Activated CD4-positive, alpha-beta T cell treated with anti-CD3 and anti-CD28 coated beads, Interleukin-2, amount 10 ng/mL, durations not matched to agents 7 days and 5 days (primary cell): ENCODE measurements at regions not wholly inside any gene's neighbourhood (a gene's known extent, or its start where the extent isn't known, plus 50 kb on each side); places are given as distances from the start of the nearest gene placed in this dataset.
"Not testable (repeated sequence)": the region's sequence is repeated elsewhere in the genome, so short reads cannot be mapped to it uniquely, and the experiment has no call there.

Experiments used
- CTCF ChIA-PET: fragments of 350-600 bp; sonication (Branson Sonifier 250); formaldehyde crosslinking; loops from one replicate; lab custom pipeline; 2021; ENCODE audit warnings: antibody characterized with exemption; lab: Charles Lee
- POLR2A ChIA-PET: fragments of 350-600 bp; sonication (Branson Sonifier 250); formaldehyde crosslinking; loops from one replicate; lab custom pipeline; 2021; ENCODE audit warnings: antibody characterized with exemption; lab: Charles Lee
- DNase-seq: peaks from one replicate; pipeline ENCODE4 v3.0.0-alpha.2; 2020
- H3K27ac Mint-ChIP-seq: one replicate; pipeline ENCODE4 v1.8.0; 2021; ENCODE audit warnings: mild to moderate bottlenecking, moderate library complexity, mixed read lengths
- H3K27me3 Mint-ChIP-seq: one replicate; pipeline ENCODE4 v1.8.0; 2021; ENCODE audit warnings: mixed read lengths
- H3K36me3 Mint-ChIP-seq: one replicate; pipeline ENCODE4 v1.8.0; 2021; ENCODE audit warnings: low read depth, mixed read lengths
- H3K4me1 Mint-ChIP-seq: one replicate; pipeline ENCODE4 v1.8.0; 2021; ENCODE audit warnings: mixed read lengths
- H3K4me3 Mint-ChIP-seq: one replicate; pipeline ENCODE4 v1.8.0; 2021; ENCODE audit warnings: mild to moderate bottlenecking, moderate library complexity, mixed read lengths
- H3K9me3 Mint-ChIP-seq: one replicate; pipeline ENCODE4 v1.8.0; 2021; ENCODE audit warnings: mixed read lengths

DNA sequence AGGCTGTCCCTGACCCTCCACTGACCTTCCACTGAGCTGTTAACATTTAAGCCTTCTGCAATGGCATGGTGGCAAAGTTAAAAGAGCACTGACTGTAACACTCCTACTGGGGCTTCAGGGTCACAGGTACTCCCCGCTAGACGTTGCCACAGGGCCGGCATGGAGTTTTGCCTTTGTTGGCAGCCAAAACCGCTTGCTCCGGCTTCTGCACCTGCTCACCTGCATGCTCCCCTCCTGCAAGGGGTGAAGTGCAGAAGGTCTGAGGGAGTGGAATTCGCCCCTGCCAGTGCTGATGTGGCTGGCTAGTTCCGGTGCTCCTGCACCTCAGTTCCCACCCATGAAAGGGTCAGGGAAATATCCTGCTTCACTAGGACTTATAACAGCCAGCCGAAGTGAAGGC lies 571.4 kb downstream of the RAPGEF2 start:
- Mint-ChIP-seq H3K27ac (no peak overlapping the region), H3K36me3 (no peaks in the 10 kb centered on the region), H3K9me3 (no peaks in the 10 kb centered on the region), H3K27me3 (no peaks in the 10 kb centered on the region), H3K4me1 (no peaks in the 10 kb centered on the region), H3K4me3 (no peak overlapping the region)
- CTCF ChIA-PET: no interaction called here
- POLR2A ChIA-PET: no interaction called here
- no peak for DNase-seq

DNA sequence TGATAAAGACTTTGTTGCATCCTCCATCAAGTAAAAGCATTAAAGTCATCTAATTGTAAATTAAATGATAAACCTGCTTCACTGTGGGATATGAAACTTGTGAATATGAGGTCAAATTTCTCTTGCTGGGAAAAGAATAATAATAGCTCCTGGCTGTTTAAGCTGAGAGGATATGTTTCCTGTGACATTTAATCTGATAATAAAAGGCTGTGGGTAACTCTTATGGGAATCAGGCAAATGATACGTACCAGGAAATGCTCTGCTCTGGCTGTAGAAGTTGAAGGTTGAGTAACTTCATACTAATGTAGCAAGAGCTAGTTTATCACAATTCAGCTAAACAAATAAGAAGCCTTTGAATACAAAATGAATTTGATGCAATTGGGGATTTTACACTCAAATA lies 574.6 kb downstream of the RAPGEF2 start:
- ChIA-PET CTCF (no interaction called here), POLR2A (no interaction called here)
- H3K36me3 Mint-ChIP-seq: no peaks in the 10 kb centered on the region
- H3K4me3 Mint-ChIP-seq: no peak overlapping the region
- H3K9me3 Mint-ChIP-seq: no peaks in the 10 kb centered on the region
- H3K27ac Mint-ChIP-seq: no peak overlapping the region
- H3K27me3 Mint-ChIP-seq: no peaks in the 10 kb centered on the region
- H3K4me1 Mint-ChIP-seq: no peaks in the 10 kb centered on the region
- no peak for DNase-seq

DNA sequence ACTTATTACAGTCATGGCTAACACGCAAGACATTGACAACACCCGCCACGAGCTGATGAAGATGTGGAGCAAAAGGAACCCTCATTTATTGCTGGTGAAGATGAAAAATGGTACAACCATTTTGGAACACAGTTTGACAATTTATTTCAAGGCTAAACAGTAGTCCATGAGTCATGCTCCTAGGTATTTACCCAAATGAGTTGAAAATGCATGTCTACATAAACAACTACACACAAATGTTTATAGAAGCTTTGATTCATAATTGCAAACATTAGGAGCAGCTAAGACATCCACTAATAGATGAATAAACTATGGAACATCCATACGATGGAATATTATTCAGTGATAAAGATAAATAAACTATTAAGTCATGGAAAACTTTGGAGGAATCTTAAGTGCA lies 580.1 kb downstream of the RAPGEF2 start:
- Mint-ChIP-seq H3K4me1 (no peaks in the 10 kb centered on the region), H3K27me3 (no peaks in the 10 kb centered on the region), H3K9me3 (peaks cover 4% of the 10 kb centered on the region), H3K4me3 (no peak overlapping the region), H3K27ac (no peak overlapping the region), H3K36me3 (no peaks in the 10 kb centered on the region)
- ChIA-PET CTCF (no interaction called here), POLR2A (no interaction called here)
- no peak for DNase-seq

DNA sequence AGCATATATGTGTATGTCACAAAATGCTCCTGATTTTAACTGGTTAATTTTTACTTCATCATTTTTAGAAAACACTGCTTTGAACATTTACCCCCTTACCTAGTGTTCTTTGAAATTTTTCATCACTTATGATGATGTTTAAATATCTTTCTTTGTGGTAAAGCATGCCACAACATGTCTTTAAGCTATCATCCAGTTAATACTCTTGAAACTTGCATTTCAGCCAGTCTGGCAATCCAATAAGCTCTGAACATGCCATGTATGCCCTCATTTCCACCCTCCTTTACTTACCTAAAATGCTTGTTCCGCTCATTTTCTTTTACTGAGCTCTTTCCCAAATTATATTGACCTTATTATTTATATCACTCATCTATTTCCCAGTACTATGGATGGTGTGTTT lies 581.2 kb downstream of the RAPGEF2 start:
- CTCF ChIA-PET: interaction anchor here (0.7 kb wide), 1 partner anchor 13 kb away, joined by 3 read pairs; no protein-coding TSS in a partner anchor
- Mint-ChIP-seq H3K4me1 (no peaks in the 10 kb centered on the region), H3K9me3 (peaks cover 4% of the 10 kb centered on the region), H3K4me3 (no peak overlapping the region), H3K27me3 (no peaks in the 10 kb centered on the region), H3K36me3 (no peaks in the 10 kb centered on the region), H3K27ac (no peak overlapping the region)
- POLR2A ChIA-PET: no interaction called here
- no peak for DNase-seq

DNA sequence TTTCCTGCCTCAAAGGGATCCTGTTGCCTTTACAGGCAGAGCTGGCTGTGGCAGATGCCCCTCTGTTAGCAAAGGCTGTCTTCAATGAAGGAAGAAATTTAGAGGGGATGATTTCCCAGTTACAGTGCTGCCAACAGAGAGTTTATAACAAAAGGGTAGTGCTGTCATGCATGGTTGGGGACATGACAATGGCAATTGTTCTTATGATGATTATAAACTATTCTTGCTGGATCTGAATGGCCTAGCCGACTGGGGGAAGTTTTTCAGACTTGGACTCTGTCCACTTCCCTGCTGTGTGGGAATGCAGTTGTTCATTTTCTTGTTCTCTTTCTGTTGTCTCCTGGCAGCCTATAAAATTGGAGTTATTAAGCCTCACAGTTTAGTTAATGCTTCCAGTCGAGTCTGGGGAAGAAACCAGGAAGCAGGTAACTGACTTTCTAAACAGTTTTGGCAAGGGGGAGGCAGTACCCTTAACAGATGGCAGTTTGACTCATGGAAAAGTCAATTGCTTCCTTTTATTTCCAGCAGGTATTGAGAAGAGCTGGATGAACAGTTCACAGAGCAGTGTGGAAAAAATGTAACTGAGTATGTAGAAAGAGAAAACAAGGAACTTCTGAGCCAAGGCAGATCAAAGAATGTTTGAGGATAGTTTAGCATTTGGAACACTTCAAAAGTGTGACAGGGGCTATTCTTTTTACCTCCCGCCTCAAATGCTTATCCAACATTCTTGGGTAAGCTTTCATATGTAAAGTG lies 582.6 kb downstream of the RAPGEF2 start:
- ChIA-PET CTCF (no interaction called here), POLR2A (no interaction called here)
- Mint-ChIP-seq H3K4me3 (no peak overlapping the region), H3K27ac (no peak overlapping the region), H3K4me1 (no peaks in the 10 kb centered on the region), H3K9me3 (peaks cover 7% of the 10 kb centered on the region), H3K27me3 (no peaks in the 10 kb centered on the region), H3K36me3 (no peaks in the 10 kb centered on the region)
- DNase-seq: no peak

DNA sequence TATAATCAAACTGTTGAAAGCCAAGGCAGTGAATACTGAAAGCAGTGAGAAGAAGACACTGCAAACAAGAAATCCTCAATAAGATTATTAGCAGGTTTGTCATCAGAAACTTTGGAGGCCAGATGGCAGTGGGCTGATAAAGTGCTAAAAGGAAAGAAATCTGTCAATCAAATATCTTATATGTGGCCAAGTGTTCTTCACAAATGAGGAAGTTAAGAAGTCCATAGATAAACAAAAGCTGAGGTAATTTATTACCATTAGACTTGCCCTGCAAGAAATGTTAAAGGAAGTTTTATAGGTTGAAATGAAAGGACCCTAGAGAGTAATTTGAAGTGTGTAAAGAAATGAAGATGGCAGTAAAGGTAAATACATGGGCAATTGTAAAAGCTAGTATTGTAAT lies 586.6 kb downstream of the RAPGEF2 start:
- Mint-ChIP-seq H3K4me3 (no peak overlapping the region), H3K27me3 (no peaks in the 10 kb centered on the region), H3K9me3 (peaks cover 10% of the 10 kb centered on the region), H3K4me1 (no peaks in the 10 kb centered on the region), H3K36me3 (no peaks in the 10 kb centered on the region), H3K27ac (no peak overlapping the region)
- no peak for DNase-seq
- CTCF ChIA-PET: no interaction called here
- POLR2A ChIA-PET: no interaction called here

DNA sequence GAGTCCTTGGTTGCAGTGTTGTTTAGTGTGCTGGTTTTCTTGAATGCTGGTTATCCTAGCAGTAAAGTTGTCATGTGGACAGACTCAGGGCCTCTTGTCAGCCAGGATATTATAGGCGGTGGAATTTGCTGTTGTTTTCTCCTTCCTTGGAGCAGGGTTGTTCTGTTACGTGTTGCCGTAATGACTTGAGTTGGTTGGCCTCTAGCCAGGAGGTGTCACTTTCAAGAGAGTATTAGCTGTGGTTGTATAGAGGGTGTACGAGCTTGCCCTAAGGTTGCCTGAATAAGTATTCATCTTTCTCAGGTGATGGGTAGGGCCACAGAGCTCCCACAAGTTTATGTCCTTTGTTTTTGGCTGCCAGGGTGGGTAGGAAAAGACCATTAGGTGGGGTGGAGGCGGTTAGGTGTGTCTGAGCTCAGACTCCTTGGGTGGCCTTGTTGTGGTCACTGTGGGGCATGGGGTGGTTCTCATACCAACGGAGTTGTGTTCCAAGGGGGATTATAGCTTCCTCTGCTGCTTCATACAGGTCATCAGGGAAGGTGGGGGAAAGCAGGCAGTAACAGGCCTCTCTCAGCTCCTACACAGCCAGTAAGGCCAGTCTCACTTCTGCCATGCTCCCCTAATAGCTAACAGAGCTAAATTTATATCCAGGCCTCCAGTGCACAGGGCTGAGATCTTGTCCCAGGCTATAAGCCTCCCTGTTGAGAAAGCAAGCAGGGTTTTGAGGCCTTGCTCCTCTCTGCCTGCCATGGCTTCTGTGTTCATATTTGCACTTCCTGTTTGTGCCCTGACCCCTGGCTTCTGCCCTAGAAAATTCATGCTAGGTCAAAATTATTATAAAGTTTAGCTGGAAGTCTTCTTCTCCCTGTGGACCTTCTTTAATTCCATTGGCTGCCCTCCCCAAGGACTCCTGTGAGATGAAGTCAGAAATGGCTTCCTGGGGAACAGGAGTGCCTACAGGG lies 594.7 kb downstream of the RAPGEF2 start:
- CTCF ChIA-PET: interaction anchor here (0.9 kb wide), 1 partner anchor 14 kb away, joined by 3 read pairs; no protein-coding TSS in a partner anchor
- DNase-seq: no peak
- Mint-ChIP-seq H3K4me3 (no peak overlapping the region), H3K9me3 (no peaks in the 10 kb centered on the region), H3K4me1 (no peaks in the 10 kb centered on the region), H3K36me3 (no peaks in the 10 kb centered on the region), H3K27me3 (no peaks in the 10 kb centered on the region), H3K27ac (no peak overlapping the region)
- POLR2A ChIA-PET: no interaction called here

DNA sequence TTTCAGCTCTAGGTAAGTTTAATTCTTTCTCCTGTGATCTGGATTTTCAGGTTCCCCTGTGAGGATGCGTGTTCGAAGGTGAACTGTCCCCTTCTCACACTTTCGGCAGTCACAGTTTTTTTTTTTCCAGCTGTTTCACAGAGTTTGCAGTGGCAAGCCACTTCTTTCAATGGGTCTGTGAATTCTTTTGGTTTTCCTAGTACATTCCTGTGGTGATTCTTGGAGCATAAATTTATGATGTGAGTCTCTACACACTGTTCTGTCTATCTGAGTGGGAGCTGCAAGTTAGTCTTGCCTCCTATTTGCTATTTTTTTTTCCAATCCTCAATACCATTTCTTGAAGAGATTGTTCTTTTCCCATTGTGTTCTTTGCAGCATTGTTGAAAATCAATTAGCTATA lies 595.5 kb downstream of the RAPGEF2 start:
- H3K4me1 Mint-ChIP-seq: no peaks in the 10 kb centered on the region
- ChIA-PET POLR2A (no interaction called here), CTCF (no interaction called here)
- no peaks in the 10 kb centered on the region for H3K9me3 Mint-ChIP-seq
- H3K27me3 Mint-ChIP-seq: no peaks in the 10 kb centered on the region
- no peak for DNase-seq
- H3K36me3 Mint-ChIP-seq: no peaks in the 10 kb centered on the region
- H3K4me3 Mint-ChIP-seq: no peak overlapping the region
- H3K27ac Mint-ChIP-seq: no peak overlapping the region

DNA sequence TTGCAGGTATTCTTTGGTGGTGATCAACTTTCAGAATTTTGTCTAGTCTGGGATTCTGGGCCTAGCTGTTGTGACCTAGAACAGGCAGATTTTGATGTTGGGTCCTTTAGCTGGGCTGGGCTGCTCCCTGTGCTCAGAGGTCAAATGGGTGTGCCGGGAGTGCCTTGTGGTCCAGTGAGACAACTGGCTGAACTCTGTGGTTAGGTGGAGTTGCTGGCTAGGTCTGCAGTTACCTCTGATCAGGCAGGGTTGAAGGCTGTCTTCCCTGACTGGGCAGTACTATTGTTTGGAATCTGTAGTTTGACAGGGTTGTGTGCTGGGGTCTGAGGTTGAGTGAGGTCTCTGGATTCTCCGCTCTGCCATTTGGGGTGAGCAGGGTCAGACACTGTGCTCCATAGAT lies 599.3 kb downstream of the RAPGEF2 start:
- no peak overlapping the region for H3K4me3 Mint-ChIP-seq
- DNase-seq: no peak
- H3K4me1 Mint-ChIP-seq: no peaks in the 10 kb centered on the region
- ChIA-PET CTCF (no interaction called here), POLR2A (no interaction called here)
- no peaks in the 10 kb centered on the region for H3K9me3 Mint-ChIP-seq
- no peak overlapping the region for H3K27ac Mint-ChIP-seq
- H3K36me3 Mint-ChIP-seq: no peaks in the 10 kb centered on the region
- H3K27me3 Mint-ChIP-seq: no peaks in the 10 kb centered on the region

DNA sequence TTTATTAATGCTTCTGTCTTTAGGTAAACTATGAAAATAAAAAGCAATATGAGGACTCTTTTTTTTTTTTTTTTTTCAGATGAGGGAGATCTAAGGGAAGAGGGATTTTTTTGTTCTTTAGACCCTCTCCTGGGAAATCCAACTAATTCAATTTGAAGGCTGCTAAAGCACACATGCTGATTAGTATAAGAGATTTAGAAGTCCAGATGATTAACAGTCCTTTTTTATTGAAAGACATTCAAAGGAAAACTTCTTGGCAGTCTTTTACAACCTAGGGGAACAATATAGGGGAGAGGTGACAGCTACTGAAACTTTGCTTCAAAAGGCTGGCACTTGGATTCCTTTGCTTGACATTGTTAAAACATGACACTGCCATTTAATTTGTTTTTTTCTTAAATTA lies 602.5 kb downstream of the RAPGEF2 start:
- CTCF ChIA-PET: no interaction called here
- no peaks in the 10 kb centered on the region for H3K27me3 Mint-ChIP-seq
- no peaks in the 10 kb centered on the region for H3K9me3 Mint-ChIP-seq
- H3K4me3 Mint-ChIP-seq: no peak overlapping the region
- no peaks in the 10 kb centered on the region for H3K4me1 Mint-ChIP-seq
- no peaks in the 10 kb centered on the region for H3K36me3 Mint-ChIP-seq
- DNase-seq: no peak
- POLR2A ChIA-PET: no interaction called here
- no peak overlapping the region for H3K27ac Mint-ChIP-seq

DNA sequence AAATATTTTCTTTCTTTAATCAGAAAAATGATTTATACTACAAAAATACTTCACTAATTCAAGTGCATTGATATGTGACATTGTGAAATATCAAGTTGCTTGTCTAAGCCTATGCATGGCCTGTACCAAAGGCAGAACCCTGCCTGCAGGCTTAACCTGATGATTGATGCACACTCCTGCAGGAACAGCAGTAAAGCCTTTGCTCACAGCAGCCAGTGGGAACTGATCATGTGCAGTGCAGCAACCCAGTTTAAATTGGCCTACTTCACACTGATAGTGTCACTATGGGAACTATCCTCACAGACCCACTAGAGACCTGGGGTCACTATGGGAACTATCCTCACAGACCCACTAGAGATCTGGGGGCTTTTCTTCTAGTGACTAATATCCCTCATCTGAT lies 603.8 kb downstream of the RAPGEF2 start:
- Mint-ChIP-seq H3K4me3 (no peak overlapping the region), H3K27me3 (no peaks in the 10 kb centered on the region), H3K27ac (no peak overlapping the region), H3K36me3 (no peaks in the 10 kb centered on the region), H3K4me1 (no peaks in the 10 kb centered on the region), H3K9me3 (no peaks in the 10 kb centered on the region)
- no peak for DNase-seq
- POLR2A ChIA-PET: no interaction called here
- CTCF ChIA-PET: no interaction called here

DNA sequence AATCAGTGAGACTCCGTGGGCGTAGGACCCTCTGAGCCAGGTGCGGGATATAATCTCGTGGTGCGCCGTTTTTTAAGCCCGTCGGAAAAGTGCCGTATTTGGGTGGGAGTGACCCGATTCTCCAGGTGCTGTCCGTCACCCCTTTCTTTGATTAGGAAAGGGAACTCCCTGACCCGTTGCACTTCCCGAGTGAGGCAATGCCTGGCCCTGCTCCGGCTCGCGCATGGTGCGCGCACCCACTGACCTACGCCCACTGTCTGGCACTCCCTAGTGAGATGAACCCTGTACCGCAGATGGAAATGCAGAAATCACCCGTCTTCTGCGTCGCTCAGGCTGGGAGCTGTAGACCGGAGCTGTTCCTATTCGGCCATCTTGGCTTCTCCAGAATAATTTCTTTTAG lies 612.3 kb downstream of the RAPGEF2 start:
- DNase-seq, H3K27ac Mint-ChIP-seq, CTCF ChIA-PET, H3K4me3 Mint-ChIP-seq, H3K9me3 Mint-ChIP-seq, POLR2A ChIA-PET, H3K4me1 Mint-ChIP-seq, H3K36me3 Mint-ChIP-seq, H3K27me3 Mint-ChIP-seq: not testable (repeated sequence)

DNA sequence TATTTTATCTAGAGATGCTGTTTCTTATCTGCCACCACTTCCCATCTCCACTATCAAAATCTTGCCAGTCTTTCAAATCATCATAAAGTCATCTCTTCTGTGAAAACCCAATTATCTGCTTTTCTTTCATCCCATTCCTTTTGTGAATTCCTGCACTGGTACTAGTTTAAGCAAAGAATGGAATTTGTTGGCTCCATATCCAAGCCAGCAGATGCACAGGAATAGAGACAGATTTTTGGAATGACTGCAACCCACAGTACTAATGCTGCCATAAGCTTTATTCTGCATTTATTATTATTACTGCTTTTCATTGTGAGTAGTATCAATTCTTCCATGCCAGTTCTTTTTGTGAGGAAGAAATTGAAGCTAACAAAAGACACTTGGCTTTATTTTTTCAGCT lies 616.7 kb downstream of the RAPGEF2 start:
- CTCF ChIA-PET: no interaction called here
- H3K27ac Mint-ChIP-seq: no peak overlapping the region
- peaks cover 2% of the 10 kb centered on the region for H3K9me3 Mint-ChIP-seq
- POLR2A ChIA-PET: no interaction called here
- no peak overlapping the region for H3K4me3 Mint-ChIP-seq
- no peak for DNase-seq
- no peaks in the 10 kb centered on the region for H3K36me3 Mint-ChIP-seq
- no peaks in the 10 kb centered on the region for H3K27me3 Mint-ChIP-seq
- H3K4me1 Mint-ChIP-seq: no peaks in the 10 kb centered on the region
